GM06990 (cell line): ENCODE measurements at regions not wholly inside any gene's neighbourhood (a gene's known extent, or its start where the extent isn't known, plus 50 kb on each side); places are given as distances from the start of the nearest gene placed in this dataset.
"Not testable (repeated sequence)": the region's sequence is repeated elsewhere in the genome, so short reads cannot be mapped to it uniquely, and the experiment has no call there.

Experiments
- DNase-seq: peaks from one replicate; pipeline ENCODE4 v3.0.0-alpha.2; 2011; ENCODE audit not compliant: insufficient read length; ENCODE audit errors: extremely low read depth
- H3K27me3 ChIP-seq: replicated peaks from 2 replicates; pipeline ENCODE4 v1.6.0; 2011; ENCODE audit warnings: low read length; ENCODE audit not compliant: control insufficient read depth, insufficient read depth
- H3K36me3 ChIP-seq: 2 replicates; pipeline ENCODE4 v1.5.1; 2011; ENCODE audit warnings: low read length; ENCODE audit not compliant: control insufficient read depth, insufficient read depth
- H3K4me3 ChIP-seq: replicated peaks from 2 replicates; pipeline ENCODE4 v1.5.1; 2011; ENCODE audit warnings: low read depth, mild to moderate bottlenecking, control low read depth, low read length
- CTCF ChIP-seq: IDR thresholded peaks from 2 replicates; pipeline ENCODE4 v1.5.1; 2011; ENCODE audit warnings: low read length, control low read depth, mild to moderate bottlenecking, inconsistent platforms; ENCODE audit not compliant: insufficient read depth, poor library complexity, severe bottlenecking

GRCh38 chr2:146413086-146413610, 1431.7 kb upstream of the ACVR2A start:
- no peak for TF ChIP-seq CTCF
- DNase-seq = no peak
- Histone ChIP-seq H3K27me3 (no peaks in the 10 kb centered on the region), H3K36me3 (no peaks in the 10 kb centered on the region), H3K4me3 (no peak overlapping the region)

- Histone ChIP-seq H3K27me3 (no peaks in the 10 kb centered on the region), H3K4me3 (no peak overlapping the region), H3K36me3 (no peaks in the 10 kb centered on the region)
- peak; percentile 35 for TF ChIP-seq CTCF
- DNase-seq = no peak
Measured at GRCh38 chr2:146412625-146413024, 1432.2 kb upstream of the ACVR2A start.

GRCh38 chr2:146405402-146406309, 1439.2 kb upstream of the ACVR2A start:
- not testable (repeated sequence) for H3K36me3 ChIP-seq, DNase-seq, H3K4me3 ChIP-seq, H3K27me3 ChIP-seq

GRCh38 chr2:146403546-146404160, 1441.2 kb upstream of the ACVR2A start:
- not testable (repeated sequence) for H3K4me3 ChIP-seq, DNase-seq, H3K27me3 ChIP-seq, H3K36me3 ChIP-seq

- Histone ChIP-seq H3K4me3 (no peak overlapping the region), H3K36me3 (no peaks in the 10 kb centered on the region), H3K27me3 (no peaks in the 10 kb centered on the region)
- no peak for TF ChIP-seq CTCF
- DNase-seq = peak; percentile 30
Measured at GRCh38 chr2:146392631-146393030, 1452.2 kb upstream of the ACVR2A start.

- no peak for DNase-seq
Measured at GRCh38 chr2:146392186-146392585, 1452.6 kb upstream of the ACVR2A start.

More at GRCh38 chr2:146392186-146392585, 1452.6 kb upstream of the ACVR2A start:
- Histone ChIP-seq H3K36me3 (no peaks in the 10 kb centered on the region), H3K27me3 (no peaks in the 10 kb centered on the region), H3K4me3 (no peak overlapping the region)
- no peak for TF ChIP-seq CTCF
